ENCODE measurements at regions not wholly inside any gene's neighbourhood (a gene's known extent, or its start where the extent isn't known, plus 50 kb on each side); places are given as distances from the start of the nearest gene placed in this dataset.

GRCh38 chr12:105860561-105861207 lies 278.1 kb downstream of the NUAK1 start:
- no peak for TF ChIP-seq SREBF1 (IDR thresholded peaks at IDR 0.05; ENCODE audit: low read length)
- no peak for TF ChIP-seq CTCF (IDR thresholded peaks at IDR 0.05 in 2 of 3, conservative IDR thresholded peaks at IDR 0.05 in 1 of 3; ENCODE audit: control insufficient read depth in 2 of 3, extremely low read depth in 1 of 3, insufficient read depth in 1 of 3, low read depth in 3 of 3, low read length in 3 of 3)
- TF ChIP-seq BHLHE40 (IDR thresholded peaks at IDR 0.05; ENCODE audit: borderline replicate concordance in 1 of 2, low read depth in 2 of 2, low read length in 1 of 2): no peak
- no peak for TF ChIP-seq TARDBP (IDR thresholded peaks at IDR 0.05; ENCODE audit: borderline replicate concordance)
- TF ChIP-seq TCF12 (IDR thresholded peaks at IDR 0.05; ENCODE audit: low read depth, low read length): no peak
- no peak for TF ChIP-seq POLR2AphosphoS5 (IDR thresholded peaks at IDR 0.05; ENCODE audit: low read length)
- TF ChIP-seq PRDM15 (CRISPR knock-in tag; IDR thresholded peaks at IDR 0.05): no peak
- no peak for TF ChIP-seq FOS (IDR thresholded peaks at IDR 0.05; ENCODE audit: borderline replicate concordance, extremely low read depth, insufficient read length)
- no peak for TF ChIP-seq TAF1 (IDR thresholded peaks at IDR 0.05; ENCODE audit: borderline replicate concordance, low read depth, low read length)
- TF ChIP-seq CREB1 (IDR thresholded peaks at IDR 0.05; ENCODE audit: low read depth): no peak
- no peak for TF ChIP-seq ZBTB33 (IDR thresholded peaks at IDR 0.05)
- no peak for TF ChIP-seq POU2F2 (IDR thresholded peaks at IDR 0.05; ENCODE audit: borderline replicate concordance, low read depth, low read length)
- no peak for TF ChIP-seq MYC (IDR thresholded peaks at IDR 0.05; ENCODE audit: insufficient read depth, insufficient read length, insufficient replicate concordance, low read length, severe bottlenecking)
